IPS-20b (cell line): ENCODE measurements at regions not wholly inside any gene's neighbourhood (a gene's known extent, or its start where the extent isn't known, plus 50 kb on each side); places are given as distances from the start of the nearest gene placed in this dataset.
A peak's percentile ranks its signal among the peaks of the same experiment; 100 is the strongest.

ENCODE experiments used
- H3K27ac ChIP-seq: one replicate; pipeline ENCODE4 v1.5.1; 2013; ENCODE audit warnings: low read length
- H3K27me3 ChIP-seq: 2 replicates; pipeline ENCODE4 v1.6.1; 2013; ENCODE audit warnings: mild to moderate bottlenecking, low read length, inconsistent platforms; ENCODE audit not compliant: insufficient read depth
- H3K36me3 ChIP-seq: 2 replicates; pipeline ENCODE4 v1.6.1; 2013; ENCODE audit warnings: low read depth, mild to moderate bottlenecking, inconsistent platforms, low read length, moderate library complexity; ENCODE audit not compliant: insufficient read depth
- H3K4me1 ChIP-seq: 2 replicates; pipeline ENCODE4 v1.6.1; 2013; ENCODE audit warnings: mild to moderate bottlenecking, control low read depth, inconsistent platforms, low read length, moderate library complexity; ENCODE audit not compliant: insufficient read depth
- H3K4me3 ChIP-seq: 2 replicates; pipeline ENCODE4 v1.5.1; 2013; ENCODE audit warnings: mild to moderate bottlenecking, low read length, inconsistent platforms
- H3K9ac ChIP-seq: 2 replicates; pipeline ENCODE4 v1.6.1; 2013; ENCODE audit warnings: low read depth, mild to moderate bottlenecking, inconsistent platforms, low read length, moderate library complexity
- H3K9me3 ChIP-seq: 2 replicates; pipeline ENCODE4 v1.6.1; 2013; ENCODE audit warnings: mild to moderate bottlenecking, low read depth, low read length, inconsistent platforms; ENCODE audit not compliant: insufficient read depth

- H3K27ac ChIP-seq, result no peak overlapping the region
- no peaks in the 10 kb centered on the region for H3K4me1 ChIP-seq
- no peaks in the 10 kb centered on the region for H3K36me3 ChIP-seq
- peaks cover 53% of the 10 kb centered on the region for H3K27me3 ChIP-seq
- H3K9me3 ChIP-seq, result no peaks in the 10 kb centered on the region
- no peak overlapping the region for H3K9ac ChIP-seq
- H3K4me3 ChIP-seq, result peak overlapping the region; percentile 40; the same call in 1 of the 2 replicates
These were observed 91.0 kb downstream of the MICALL2 start for GRCh38 chr7:1368184-1368681.

GRCh38 chr7:1368682-1369571 is 90.3 kb downstream of the MICALL2 start:
- Histone ChIP-seq H3K36me3 (no peaks in the 10 kb centered on the region), H3K9ac (no peak overlapping the region), H3K27me3 (peaks cover 53% of the 10 kb centered on the region), H3K4me3 (peak overlapping the region; percentile 40; the same call in 1 of the 2 replicates), H3K4me1 (no peaks in the 10 kb centered on the region), H3K9me3 (no peaks in the 10 kb centered on the region), H3K27ac (no peak overlapping the region)

GRCh38 chr7:1369916-1370657 is 89.2 kb downstream of the MICALL2 start:
- H3K4me3 ChIP-seq, result no peak overlapping the region; the same call in 1 of the 2 replicates
- H3K27me3 ChIP-seq, result peaks cover 53% of the 10 kb centered on the region
- H3K9ac ChIP-seq, result no peak overlapping the region
- H3K36me3 ChIP-seq, result no peaks in the 10 kb centered on the region
- H3K27ac ChIP-seq, result no peak overlapping the region
- no peaks in the 10 kb centered on the region for H3K9me3 ChIP-seq
- no peaks in the 10 kb centered on the region for H3K4me1 ChIP-seq

- no peak overlapping the region for H3K4me3 ChIP-seq
- no peak overlapping the region for H3K9ac ChIP-seq
- peaks cover 52% of the 10 kb centered on the region for H3K27me3 ChIP-seq
- no peaks in the 10 kb centered on the region for H3K36me3 ChIP-seq
- H3K9me3 ChIP-seq, result no peaks in the 10 kb centered on the region
- no peak overlapping the region for H3K27ac ChIP-seq
- H3K4me1 ChIP-seq, result no peaks in the 10 kb centered on the region
These were observed 88.5 kb downstream of the MICALL2 start for GRCh38 chr7:1370738-1371137.

- H3K36me3 ChIP-seq, result no peaks in the 10 kb centered on the region
- no peak overlapping the region for H3K27ac ChIP-seq
- H3K9ac ChIP-seq, result no peak overlapping the region
- H3K9me3 ChIP-seq, result no peaks in the 10 kb centered on the region
- H3K4me3 ChIP-seq, result no peak overlapping the region
- H3K4me1 ChIP-seq, result no peaks in the 10 kb centered on the region
- peaks cover 45% of the 10 kb centered on the region for H3K27me3 ChIP-seq
These were observed 87.2 kb downstream of the MICALL2 start for GRCh38 chr7:1372063-1372462.

- no peak overlapping the region for H3K4me3 ChIP-seq
- no peak overlapping the region for H3K9ac ChIP-seq
- peaks cover 38% of the 10 kb centered on the region for H3K27me3 ChIP-seq
These were observed 86.4 kb downstream of the MICALL2 start for GRCh38 chr7:1372671-1373379.

GRCh38 chr7:1377111-1377909 is 82.0 kb downstream of the MICALL2 start:
- Histone ChIP-seq H3K9me3 (no peaks in the 10 kb centered on the region), H3K4me3 (no peak overlapping the region), H3K36me3 (no peaks in the 10 kb centered on the region), H3K27me3 (peaks cover 23% of the 10 kb centered on the region), H3K9ac (no peak overlapping the region), H3K4me1 (no peaks in the 10 kb centered on the region), H3K27ac (no peak overlapping the region)

More at GRCh38 chr7:1372671-1373379, 86.4 kb downstream of the MICALL2 start:
- Histone ChIP-seq H3K9me3 (no peaks in the 10 kb centered on the region), H3K4me1 (no peaks in the 10 kb centered on the region), H3K36me3 (no peaks in the 10 kb centered on the region), H3K27ac (no peak overlapping the region)

- H3K4me3 ChIP-seq, result no peak overlapping the region
- H3K27ac ChIP-seq, result no peak overlapping the region
- H3K27me3 ChIP-seq, result peaks cover 15% of the 10 kb centered on the region
- no peak overlapping the region for H3K9ac ChIP-seq
- H3K36me3 ChIP-seq, result no peaks in the 10 kb centered on the region
- H3K4me1 ChIP-seq, result no peaks in the 10 kb centered on the region
- H3K9me3 ChIP-seq, result no peaks in the 10 kb centered on the region
These were observed 80.4 kb downstream of the MICALL2 start for GRCh38 chr7:1378610-1379601.

- Histone ChIP-seq H3K27me3 (peaks cover 15% of the 10 kb centered on the region), H3K4me1 (no peaks in the 10 kb centered on the region), H3K9me3 (no peaks in the 10 kb centered on the region), H3K36me3 (no peaks in the 10 kb centered on the region), H3K27ac (no peak overlapping the region), H3K9ac (no peak overlapping the region), H3K4me3 (no peak overlapping the region)
These were observed 78.9 kb downstream of the MICALL2 start for GRCh38 chr7:1380231-1380815.
